Fibroblast of skin of back (primary cell): ENCODE measurements at regions not wholly inside any gene's neighbourhood (a gene's known extent, or its start where the extent isn't known, plus 50 kb on each side); places are given as distances from the start of the nearest gene placed in this dataset.

ENCODE experiments used
- DNase-seq: peaks from one replicate; pipeline ENCODE4 v3.0.0-alpha.2; 2013

GRCh38 chr12:60387356-60387755 lies 791.5 kb downstream of the SLC16A7 start:
- no peak for DNase-seq

DNA sequence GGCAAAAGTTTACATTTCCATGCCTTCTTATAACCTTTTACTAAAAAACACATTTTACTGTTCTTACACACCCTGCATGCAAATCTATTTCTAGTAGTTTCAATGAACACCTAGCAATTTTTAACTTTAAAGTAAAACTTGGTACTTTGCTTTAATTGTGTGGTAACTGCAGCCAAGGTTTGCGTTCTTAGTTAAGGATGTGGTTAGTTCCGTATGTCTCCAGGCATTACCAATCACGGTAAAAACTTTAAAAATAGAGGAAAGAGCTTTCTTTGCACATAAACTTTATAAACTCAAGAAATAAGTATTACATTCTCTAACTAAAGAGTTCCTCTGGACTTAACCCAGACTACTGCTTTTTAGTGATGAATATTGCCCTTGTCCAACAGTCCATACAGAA lies 795.2 kb downstream of the SLC16A7 start:
- DNase-seq, result no peak

- no peak for DNase-seq
These were observed 796.0 kb downstream of the SLC16A7 start for GRCh38 chr12:60391791-60392190.

DNA sequence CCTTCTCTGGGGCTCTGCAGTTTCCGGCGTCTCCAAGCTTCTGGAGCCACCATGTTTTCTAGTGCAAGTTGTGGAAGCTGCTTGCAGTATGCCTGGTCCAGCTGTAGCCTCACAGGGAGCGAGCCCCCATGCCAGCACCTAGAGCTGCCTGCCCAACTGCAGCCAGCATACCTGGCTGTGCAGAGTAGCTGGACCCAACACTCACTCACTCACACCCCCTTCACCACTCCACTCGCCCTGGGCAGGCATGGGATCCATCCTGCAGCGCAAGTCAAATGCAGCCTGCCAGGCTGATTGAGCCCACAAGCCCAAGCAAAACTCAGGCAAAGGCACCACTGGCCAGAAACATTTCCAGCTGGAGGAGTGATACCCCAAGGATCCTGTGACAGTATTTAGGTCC lies 797.3 kb downstream of the SLC16A7 start:
- DNase-seq, result no peak

DNA sequence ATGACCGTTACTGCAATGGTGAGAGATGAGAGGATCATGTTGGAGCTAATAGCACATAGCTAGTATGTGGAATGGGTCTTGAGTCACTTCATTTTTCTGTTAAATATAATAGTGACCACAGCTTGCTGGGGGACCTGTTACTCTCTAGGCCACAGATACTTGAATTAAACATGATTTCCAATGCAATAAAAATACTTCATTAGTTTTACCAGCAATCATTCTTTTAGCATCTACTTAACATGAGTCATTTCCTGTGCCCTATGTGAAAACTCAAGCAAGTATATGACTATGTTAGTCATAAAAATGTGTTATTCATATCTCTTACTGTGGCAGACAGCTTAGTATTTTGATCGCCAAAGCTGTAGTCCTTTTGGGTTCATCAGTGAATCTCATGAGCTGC lies 798.8 kb downstream of the SLC16A7 start:
- DNase-seq, result peak; percentile 95

DNA sequence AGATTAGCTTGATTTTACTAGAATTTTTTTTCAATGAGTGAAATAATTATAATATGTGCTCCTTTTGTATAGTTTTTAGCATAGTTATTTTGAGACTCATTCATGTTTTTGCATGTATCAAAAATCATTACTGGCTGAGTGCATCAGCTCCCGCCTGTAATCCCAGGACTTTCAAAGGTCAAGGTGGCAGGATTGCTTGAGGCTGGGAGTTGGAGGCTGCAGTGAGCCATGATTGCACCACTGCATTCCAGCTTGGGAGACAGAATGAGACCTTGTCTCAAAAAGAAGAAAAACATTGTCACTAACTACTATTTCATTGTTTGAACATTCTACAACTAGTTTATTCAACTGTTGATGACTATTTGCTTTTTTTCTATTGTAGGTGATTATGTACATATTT lies 802.7 kb downstream of the SLC16A7 start:
- DNase-seq, result no peak

GRCh38 chr12:60399064-60399463 lies 803.2 kb downstream of the SLC16A7 start:
- DNase-seq, result no peak

GRCh38 chr12:60402996-60403395 lies 807.2 kb downstream of the SLC16A7 start:
- no peak for DNase-seq

- peak; percentile 56 for DNase-seq
These were observed 819.5 kb downstream of the SLC16A7 start for GRCh38 chr12:60415351-60415750.

GRCh38 chr12:60419986-60420385 lies 824.2 kb downstream of the SLC16A7 start:
- DNase-seq, result no peak

- DNase-seq, result peak; percentile 83
These were observed 825.9 kb downstream of the SLC16A7 start for GRCh38 chr12:60421741-60422140.

DNA sequence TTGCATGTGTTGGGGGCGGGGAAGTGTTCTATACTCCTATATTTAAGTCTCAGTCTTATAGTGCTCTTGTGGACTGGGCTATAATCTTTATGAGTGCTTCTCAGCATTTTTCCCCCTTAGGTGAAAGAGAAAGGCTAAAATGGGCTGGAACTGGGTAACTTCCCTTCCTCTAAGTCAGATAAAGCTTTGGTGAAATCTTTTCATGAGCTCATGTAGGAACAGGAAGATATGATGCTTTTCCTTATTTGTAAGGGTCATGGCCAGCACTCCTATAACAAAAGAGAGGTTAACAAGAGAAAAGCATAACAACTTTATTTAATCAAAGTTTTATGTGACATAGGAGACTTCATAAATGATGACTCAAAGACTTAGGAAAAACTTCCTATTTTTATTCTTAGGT lies 841.5 kb downstream of the SLC16A7 start:
- no peak for DNase-seq

- no peak for DNase-seq
These were observed 845.7 kb downstream of the SLC16A7 start for GRCh38 chr12:60441577-60441976.

GRCh38 chr12:60451457-60451856 lies 855.6 kb downstream of the SLC16A7 start:
- DNase-seq, result no peak

- DNase-seq, result no peak
These were observed 869.2 kb downstream of the SLC16A7 start for GRCh38 chr12:60465060-60465459.

DNA sequence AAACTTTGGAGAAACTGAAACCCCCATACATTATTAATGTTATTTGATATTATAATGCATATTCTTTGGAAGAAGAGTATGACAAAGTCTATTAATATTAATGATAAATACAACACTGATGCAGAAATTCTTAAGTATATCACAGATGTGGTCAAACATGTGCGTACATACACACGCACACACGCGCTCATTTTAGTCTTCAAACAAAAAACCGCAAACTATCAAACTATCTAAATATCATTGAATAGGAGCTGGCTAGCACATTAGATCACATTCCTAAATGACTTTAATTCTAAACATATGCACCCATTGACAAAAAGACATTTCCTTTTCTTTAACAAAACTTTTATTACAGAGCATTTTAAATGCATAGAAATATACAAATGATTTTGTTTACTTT lies 872.7 kb downstream of the SLC16A7 start:
- no peak for DNase-seq

GRCh38 chr12:60475825-60476224 lies 880.0 kb downstream of the SLC16A7 start:
- no peak for DNase-seq

DNA sequence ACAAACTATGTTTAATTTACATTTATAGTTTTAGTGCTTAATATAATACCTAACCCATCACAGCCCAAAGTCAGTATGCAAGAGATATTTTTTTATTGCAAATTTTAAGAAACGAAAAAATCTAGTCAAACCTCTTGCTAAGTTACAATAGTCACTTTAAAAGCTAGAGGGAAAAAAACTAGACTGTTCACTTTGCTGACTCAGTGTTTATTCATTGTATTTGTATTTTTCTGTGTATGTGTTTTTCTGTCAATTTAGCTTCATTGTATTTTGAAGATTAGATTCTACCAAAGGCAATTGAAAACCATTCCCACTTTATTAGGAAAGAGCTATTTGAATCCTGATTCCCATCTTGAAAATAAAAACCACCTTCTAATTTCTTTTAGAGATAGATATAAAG lies 891.5 kb downstream of the SLC16A7 start:
- DNase-seq, result no peak

DNA sequence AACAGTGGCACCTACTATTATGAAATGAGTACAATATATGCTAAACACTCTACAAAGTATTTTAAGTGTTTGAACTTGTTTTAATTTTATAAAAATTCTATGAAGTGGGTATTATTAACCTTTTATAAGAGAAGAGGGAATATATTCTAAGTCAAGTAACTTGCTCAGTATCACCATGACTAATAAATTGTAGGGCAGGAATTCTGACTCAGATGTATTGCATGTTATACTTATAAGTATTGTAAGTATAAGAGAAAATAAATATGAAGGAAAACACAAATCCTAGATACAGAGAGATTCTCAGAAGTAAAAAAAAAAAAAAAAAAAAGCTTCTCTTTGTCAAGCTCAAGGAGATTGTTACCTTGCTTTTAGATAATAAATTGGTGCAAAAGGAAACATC lies 893.2 kb downstream of the SLC16A7 start:
- peak; percentile 54 for DNase-seq

GRCh38 chr12:60494244-60494643 lies 898.4 kb downstream of the SLC16A7 start:
- peak; percentile 53 for DNase-seq

GRCh38 chr12:60498656-60499055 lies 902.8 kb downstream of the SLC16A7 start:
- DNase-seq, result no peak

GRCh38 chr12:60501124-60501729 lies 905.4 kb downstream of the SLC16A7 start:
- peak; percentile 6 for DNase-seq

DNA sequence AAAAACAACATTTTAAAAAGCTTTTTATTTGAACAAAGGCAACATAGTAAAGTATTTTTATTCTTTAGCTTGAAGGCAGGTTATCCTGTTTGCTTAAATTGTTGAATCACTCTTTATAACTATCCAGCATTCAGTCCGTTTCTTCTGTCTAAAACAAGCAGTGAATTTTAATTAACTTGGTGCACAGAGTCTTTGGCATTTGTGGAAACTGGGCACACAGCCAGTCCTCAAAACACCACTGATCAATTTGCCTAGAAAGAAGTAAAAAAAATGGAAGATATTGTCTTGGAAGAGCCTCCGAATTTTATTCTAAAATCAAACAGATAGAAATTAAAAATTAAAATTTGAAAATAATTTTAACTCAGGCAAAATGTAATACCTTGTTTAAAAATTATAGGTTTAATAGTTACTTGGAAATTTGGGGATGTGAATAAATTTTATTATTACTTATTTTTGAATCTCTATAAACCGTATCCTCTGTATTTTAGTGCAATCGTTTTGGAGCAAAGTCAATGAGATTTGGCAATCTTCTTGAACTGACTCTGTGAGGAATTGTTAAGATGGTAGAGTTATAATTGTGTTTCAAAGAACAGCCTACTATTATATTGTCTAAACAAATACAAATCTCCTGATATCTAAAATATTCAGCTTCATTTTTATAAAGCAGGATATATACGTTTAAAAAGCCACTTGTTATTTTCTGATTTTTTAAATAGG lies 927.0 kb downstream of the SLC16A7 start:
- DNase-seq, result no peak

- DNase-seq, result no peak
These were observed 933.4 kb downstream of the SLC16A7 start for GRCh38 chr12:60529261-60529660.

DNA sequence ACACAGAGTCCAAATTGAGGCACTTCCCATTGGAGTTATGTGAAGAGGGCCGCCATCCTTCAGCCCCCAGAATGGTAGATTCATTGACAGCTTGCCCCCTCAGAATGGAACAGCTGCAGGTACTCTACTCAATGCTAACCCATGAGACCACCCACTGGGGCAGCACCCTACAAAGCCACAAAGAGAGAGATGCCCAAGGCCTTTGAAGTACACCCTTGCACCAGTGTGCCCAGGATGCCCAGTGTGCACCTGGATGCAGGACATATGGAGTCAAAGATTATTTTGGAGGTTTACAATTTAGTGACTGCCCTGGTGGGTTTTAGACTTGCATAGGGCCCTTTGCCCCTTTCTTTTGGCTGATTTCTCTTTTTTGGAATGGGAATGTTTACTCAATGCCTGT lies 933.9 kb downstream of the SLC16A7 start:
- no peak for DNase-seq
